HepG2 (cell line): ENCODE measurements at regions not wholly inside any gene's neighbourhood (a gene's known extent, or its start where the extent isn't known, plus 50 kb on each side); places are given as distances from the start of the nearest gene placed in this dataset.

Experiments
- NFE2L1 ChIP-seq: sonication (generic); formaldehyde crosslinking; IDR thresholded peaks from 2 replicates; pipeline ENCODE4 v1.4.0; 2020; ENCODE audit warnings: missing genetic modification reagents, mild to moderate bottlenecking, borderline replicate concordance
- TGIF2 ChIP-seq: IDR thresholded peaks from 2 replicates; pipeline ENCODE4 v1.6.1; 2016; ENCODE audit warnings: control low read depth, missing compliant biosample characterization

- TF ChIP-seq TGIF2 (CRISPR knock-in tag): no peak
- TF ChIP-seq NFE2L1: no peak
Measured at GRCh38 chrX:39731735-39732134, 366.0 kb downstream of the BCOR start.
